GM18511 (cell line): ENCODE measurements at regions not wholly inside any gene's neighbourhood (a gene's known extent, or its start where the extent isn't known, plus 50 kb on each side); places are given as distances from the start of the nearest gene placed in this dataset.
"Not testable (repeated sequence)": the region's sequence is repeated elsewhere in the genome, so short reads cannot be mapped to it uniquely, and the experiment has no call there.

ENCODE experiments used
- ATAC-seq: cut with Tn5 transposase; IDR thresholded peaks from one replicate; pipeline ENCODE4 v1.9.1; 2021; ENCODE audit warnings: mild to moderate bottlenecking, moderate library complexity; ENCODE audit not compliant: unreplicated experiment

DNA sequence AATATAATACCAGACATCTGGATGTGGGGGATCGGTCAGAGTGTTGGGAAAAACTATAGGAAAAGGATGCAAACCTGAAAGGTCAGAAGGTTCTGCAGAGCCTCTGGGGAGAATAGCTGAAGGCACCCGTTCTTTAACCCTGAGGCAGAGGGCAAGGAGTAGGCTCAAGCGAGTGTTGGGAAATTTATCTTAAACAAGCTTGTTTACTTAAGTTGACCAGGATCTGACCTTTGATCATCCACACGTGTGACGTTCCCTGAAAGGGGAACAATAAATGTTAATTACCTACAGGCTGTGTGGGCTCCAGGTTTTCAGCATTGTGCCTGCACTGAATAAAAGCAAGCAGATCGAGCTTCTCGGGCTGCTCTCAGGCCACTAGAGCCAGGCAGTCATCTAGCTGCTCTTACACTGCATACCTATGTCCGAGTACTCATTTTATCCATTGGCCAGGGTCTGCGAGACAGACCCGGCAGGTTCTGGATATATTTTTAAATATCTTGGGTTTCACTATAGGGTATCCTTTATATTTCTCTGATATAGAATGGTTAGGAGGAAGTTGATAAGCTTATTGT lies 400.6 kb upstream of the CHST9 start:
- ATAC-seq: no peak

DNA sequence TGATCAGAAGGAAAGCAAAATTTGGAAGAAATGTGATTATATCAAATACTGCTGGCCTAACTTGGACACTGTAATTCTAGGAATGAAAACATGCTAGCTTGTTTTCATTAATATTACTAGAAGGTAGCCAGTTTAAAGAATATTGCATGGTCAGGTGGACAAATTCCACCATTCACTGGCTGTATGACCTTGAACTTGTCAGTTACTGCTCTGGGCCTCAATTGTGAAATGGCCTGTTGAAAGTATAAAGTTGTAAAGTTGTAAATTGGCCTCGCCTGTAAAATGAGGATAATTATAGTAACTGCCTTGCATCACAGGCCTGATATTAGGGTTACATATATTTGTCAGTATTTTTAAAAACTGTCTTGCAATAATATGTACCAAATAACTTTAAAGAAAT lies 398.4 kb upstream of the CHST9 start:
- ATAC-seq: no peak

DNA sequence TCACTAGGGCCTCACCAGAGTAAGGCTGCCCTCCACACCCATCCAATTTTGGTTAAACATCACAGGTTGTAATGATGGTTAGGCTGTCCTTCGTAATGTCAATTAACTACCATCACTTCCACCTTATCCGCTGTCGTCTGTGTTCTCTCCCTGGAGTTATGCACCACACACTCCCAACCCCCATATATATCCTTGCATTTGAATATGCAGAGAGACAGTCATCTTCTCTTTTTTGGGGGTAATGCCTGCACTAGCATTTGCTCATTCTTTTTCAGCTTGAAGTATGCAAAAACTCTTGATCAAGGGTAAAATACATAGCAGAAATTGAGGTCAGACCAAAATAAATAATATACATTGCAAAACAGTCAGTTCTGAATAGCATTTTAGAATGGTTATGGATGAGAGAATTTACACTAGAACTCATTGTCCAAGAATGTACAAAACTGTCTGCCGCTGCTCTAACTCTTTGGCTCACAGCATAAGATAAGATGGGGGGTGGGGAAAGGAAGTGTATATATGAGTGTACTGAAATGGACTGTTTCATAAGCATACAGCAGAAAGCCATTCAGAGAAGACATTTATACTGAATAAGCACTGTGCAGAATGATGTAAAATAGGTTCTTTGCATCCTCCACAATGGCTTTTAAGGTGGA lies 397.8 kb upstream of the CHST9 start:
- no peak for ATAC-seq

DNA sequence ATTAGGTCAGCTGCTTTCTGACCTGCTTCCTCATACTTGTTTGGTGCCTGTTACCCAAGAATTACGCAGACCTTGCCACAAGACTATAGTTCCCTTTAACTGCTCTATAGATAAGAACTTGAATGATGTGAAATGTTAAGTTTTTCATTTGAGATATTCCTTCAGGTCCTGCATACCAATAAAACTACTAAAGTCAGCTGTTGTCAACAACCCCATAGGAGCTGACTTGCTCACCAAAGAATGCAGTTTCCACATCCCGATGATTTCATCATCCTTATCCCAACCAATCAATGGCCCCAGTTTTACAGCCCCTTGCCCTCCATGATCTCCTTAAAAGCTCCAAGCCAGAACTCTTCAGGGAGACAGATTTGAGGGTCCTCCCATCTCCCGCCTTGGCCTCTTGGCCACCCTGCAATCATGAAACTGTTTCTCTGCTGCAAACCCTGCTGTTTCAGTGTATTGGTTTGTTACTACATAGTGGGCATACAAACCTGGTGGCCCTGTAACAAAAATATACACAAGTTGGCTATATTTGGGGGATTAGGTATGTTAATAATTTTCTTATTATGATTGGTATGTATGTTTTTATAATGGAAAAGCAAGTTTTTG lies 396.3 kb upstream of the CHST9 start:
- no peak for ATAC-seq

DNA sequence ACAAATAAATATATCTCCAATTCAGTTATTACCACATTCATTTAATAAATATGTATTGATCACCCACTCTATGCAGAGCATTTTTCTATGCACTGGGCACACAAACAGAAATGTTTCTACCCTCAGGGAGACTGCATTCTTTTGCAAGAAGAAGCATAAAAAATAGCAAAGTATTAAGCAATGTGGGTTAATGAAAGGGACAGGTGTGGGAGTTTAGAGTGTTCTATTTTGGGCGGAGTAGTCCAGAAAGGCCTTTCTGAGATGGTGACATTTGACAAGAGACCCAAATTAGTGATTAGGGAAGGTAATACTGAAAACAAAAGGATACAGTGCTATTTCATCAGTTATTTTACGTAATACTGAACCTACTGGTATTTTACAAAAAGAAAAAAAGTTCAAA lies 394.3 kb upstream of the CHST9 start:
- ATAC-seq: no peak

DNA sequence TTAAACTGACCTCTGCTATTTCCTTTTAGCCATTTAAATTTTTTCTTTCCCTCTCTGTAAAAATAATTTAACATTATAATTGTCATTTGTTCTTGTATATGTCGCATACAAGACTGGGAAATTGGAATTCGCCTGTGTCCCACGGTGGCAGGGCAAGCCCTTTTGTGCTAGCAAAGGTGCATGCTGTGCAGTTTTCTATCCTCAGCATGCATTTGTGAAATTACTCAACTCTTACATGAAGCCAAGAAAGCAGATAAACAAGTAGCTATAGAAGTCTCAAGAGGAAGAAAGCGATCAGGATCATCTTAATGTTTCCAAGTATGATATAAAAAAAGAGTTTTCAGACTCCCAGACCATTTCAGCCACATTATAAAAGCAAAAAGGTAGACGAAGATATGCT lies 392.6 kb upstream of the CHST9 start:
- no peak for ATAC-seq

DNA sequence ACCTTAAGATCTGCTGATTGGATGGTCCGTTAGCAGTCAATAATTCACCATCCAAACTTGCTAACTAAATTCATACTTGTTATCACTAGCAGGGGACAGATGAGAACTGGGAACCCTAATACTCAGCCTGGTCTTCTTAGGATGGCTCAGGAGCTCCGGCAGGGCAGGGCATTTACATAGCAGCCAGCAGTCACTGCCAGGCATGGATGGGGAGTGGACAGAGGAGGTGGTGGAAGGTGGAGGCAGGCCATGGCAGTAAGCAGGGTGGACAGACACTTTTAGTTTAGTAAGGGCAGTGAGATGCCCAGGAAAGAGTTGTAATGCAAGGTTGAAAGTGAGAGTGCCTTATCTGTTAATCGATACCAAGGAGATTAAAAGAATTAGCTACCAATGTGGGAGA lies 392.2 kb upstream of the CHST9 start:
- ATAC-seq: no peak

DNA sequence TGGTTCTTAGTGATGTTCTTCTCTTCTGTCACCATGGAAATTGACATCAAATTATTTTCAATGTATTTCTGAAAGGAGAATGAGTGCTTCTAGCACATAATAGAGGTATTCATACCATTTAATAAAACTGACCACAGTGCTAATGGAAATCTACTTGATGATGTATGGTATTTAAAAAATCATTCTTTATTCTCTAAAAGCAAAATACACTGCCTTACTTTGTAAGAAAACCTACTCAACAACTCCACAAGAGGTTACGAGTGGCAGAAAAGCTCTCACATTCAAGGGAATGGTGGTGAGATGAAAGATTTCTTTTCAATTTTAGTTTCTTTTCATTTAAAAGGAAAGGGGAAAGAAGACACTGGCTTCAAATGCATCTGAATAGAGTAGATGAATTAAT lies 382.3 kb upstream of the CHST9 start:
- ATAC-seq: no peak

DNA sequence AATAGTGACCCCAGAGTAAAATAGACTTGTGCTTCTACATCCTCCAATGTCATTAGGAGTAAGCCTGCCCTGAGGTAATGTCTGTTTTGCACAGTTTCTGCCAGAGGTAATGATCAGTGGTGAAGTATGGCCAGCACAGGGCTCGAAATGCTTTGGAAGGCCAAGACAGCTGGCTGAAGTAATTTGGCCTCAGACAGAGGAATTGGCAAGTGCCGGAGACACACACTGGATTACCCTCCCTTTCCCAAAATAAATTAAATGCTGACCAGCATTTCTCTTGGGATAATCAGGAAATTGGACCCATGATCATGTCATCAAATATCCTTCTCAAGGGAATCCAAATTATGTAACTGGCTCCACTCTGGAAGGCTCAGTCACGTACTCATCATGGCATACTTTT lies 379.0 kb upstream of the CHST9 start:
- no peak for ATAC-seq

DNA sequence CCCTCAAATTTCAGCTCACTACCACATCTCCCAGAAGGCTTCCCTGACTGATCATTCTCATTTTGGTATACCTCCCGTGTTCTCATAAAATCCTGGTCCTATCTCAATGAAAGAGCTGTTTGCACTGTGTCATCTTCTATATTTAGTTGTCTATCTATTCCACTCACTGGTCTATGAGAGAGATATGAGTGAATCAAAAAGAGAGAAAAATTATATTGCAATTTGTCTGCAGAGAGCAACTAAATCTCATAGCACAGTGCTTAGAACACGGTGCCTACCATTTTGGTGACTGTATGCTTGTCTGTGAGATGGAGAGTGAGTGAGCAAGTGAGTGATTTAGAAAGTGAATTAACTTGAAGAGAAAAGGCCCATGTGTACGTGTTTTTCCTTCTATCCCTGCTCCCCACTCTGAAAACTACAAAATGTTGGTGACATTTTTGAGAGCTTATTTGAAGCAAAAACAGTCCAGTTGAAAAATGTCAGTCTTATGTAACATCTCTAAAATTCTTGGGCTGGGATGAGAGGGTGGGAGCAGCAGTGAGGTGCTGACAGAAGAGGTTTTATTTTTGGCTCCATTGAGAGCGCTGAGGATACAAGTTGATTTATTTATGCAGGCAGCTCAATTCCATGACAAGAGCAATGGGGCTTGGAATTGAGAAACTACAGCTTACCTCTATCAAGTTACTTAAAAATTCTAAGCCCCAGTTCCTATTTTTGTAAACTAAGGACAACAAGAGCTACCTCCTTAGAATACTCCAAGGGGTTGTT lies 373.5 kb upstream of the CHST9 start:
- ATAC-seq: no peak

DNA sequence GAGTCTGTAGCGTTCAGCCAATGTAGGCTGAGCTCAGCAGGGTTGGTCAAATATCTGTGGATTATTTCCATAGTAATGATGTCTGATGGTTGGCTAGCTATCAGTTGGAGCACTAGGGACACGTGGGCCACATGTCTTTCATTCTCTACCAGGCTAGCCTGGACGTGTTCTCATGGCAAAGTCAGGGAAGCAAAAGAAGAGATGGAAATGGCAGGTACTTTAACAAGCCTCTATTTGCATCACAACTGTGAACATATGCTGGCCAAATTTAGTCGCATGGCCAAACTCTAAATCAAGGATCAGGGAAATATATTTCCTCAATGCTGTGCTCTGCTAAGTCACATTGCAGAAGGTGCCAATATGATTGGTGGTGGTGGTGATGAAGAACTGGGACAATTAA lies 371.6 kb upstream of the CHST9 start:
- no peak for ATAC-seq

DNA sequence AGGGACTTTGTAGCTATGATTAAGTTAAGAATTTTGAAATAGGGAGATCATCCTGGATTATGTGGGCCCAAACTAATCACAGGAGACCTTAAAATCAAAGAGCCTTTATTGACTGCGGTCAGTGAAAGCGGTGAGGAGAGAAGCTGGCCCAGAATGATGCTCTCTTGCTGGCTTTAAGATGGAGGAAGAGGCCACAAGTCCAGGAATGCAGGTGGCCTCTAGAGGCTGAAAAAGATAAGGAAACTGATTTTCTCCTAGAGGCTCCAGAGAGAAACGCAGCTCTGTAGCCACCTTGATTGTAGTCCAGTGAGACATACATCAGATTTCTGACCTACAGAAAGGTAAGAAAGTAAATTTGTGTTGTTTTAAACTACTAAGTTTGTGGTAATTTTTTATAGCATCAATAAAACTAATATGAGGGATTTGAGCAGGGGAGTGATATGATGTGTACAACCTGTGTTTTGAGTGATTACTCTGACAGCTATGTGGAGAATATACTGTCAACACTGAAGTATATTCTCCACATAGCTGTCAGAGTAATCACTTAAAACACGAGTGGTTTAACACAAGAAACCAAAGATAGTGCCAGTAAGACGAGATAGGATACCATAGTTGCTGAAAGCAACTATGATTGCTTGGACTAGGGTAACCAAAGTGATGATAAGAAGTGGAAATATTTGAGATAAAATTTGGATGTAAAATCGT lies 364.4 kb upstream of the CHST9 start:
- no peak for ATAC-seq

DNA sequence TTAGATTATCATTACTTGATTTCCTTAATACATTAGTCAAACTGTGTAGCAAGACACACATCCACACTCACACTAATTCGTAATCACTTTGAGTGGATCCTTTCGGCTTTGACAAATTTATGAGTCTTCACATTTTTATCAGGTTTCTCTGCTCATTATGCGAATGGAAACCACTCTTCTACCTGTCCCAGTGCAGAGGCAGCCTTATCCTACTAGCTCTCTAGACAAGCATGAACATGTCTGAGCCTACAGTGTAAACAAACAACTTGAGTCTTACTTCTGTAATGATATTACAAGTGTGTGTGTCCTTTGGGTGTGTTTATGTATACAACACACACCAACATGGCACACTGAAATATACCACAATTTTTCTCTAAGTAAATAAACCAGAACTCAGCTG lies 361.9 kb upstream of the CHST9 start:
- no peak for ATAC-seq

DNA sequence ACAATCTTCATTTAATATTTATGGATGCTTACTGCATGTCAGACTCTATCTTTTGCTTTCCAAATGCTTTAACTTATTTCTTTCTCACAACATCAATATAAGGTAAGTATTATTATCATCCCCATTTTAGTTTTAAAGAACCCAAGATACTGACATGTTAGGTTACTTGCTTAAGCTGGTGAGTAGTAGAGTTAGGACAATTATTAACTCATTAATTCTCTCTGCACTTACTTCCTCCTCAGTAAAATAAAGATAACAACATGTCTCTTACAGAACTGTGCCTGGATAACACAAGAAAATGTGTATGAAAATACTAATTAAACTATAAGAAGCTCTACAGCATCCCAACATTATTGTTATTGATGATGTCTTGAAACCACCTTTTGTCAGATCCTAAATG lies 359.1 kb upstream of the CHST9 start:
- no peak for ATAC-seq

DNA sequence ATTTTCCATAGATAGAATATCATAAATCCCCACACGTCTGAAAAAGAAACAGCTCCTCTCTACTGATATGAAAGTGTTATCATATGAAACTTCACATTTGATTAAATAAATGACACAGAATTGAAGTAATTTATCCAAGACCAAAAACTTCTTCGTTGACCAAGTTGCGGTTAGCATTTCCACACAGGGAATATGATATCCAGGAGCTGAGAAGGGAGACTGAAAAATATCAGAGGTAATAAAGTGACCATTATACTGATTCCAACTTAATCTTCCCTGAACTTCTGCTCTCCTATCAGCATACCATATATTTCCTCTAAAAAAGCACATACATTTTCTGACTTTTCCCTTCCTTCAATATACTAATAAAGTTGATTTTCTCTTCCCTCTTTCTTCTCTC lies 356.2 kb upstream of the CHST9 start:
- no peak for ATAC-seq

DNA sequence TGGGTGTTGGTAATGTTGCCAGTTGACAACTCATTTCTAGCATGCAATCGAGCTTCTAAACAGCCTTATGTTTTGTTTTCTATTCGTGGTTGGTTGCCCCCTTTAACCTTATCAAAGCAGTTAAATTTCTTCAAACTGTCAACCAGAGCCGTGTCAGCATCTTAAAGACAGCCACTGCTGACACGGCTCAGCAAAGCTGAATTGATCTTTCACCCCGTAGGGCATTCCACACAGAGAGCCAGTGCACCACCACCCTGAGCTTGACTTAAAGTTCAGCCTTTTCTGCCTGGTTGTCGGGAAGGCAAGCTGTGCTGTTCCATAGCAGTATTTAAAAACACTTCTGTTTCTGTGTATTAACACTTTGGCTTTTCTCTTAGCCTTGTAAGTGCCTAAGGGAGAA lies 355.0 kb upstream of the CHST9 start:
- ATAC-seq: no peak

DNA sequence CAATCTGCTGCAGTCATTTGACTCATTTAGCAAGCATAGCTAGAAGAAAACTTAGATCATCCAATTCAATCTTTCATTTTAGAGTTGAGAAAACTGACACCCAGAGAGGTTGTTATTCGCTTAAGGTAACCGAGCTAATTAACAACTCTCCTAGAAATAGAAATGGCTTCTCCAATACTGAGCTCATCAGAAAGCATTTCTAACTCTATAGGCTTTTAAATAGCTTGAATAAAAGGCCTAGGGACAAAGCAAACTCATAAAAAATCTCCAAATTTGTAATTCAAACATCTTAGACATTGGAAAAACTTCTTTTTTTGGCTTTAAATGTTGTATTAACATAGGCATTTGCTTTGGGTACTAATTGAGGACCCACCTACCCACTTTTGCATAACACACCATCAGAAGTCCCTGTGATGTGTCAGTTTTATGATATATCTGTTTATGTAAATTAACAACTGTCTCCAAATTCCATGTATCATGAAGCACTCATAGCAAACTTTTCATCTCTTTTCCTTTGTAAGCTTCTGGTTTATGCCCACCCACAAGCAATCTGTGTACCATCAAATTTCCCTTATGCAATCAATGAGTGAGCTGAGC lies 343.9 kb upstream of the CHST9 start:
- no peak for ATAC-seq

DNA sequence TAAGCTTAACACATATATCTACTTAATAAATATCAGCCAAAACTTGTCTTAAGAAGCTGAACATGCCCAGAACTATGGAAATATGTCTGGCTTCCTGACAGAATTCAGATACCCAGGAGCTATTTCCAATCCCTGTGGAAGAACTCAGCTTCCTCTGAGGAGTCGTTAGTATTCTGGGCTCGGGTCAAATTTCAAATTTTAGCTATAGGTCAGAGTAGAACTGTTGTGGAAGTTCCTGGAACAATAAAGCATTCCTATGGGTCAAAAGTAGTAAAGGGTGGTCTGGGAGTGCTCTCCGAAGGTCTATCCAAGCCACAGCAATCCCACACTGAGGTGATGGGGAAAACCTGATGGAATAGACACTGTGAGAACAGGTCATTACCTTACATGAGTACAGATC lies 342.7 kb upstream of the CHST9 start:
- ATAC-seq: no peak

DNA sequence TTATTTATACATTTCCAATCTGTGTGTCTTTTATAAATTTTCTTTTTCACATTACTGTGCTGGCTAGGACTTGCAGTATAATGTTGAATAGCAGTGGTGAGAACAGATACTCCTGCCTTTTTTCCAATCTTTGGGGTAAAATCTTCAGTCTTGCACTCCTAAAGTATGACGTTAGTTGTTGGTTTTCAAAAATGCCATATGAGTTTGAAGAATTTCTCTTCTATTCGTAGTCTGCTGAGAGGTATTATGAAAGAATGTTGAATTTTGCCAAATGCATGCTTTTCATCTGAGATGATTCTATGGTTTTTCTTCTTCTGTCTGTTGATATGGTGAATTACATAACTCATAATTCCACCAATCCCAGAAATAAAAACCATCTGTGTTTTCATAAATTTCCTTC lies 335.3 kb upstream of the CHST9 start:
- no peak for ATAC-seq

DNA sequence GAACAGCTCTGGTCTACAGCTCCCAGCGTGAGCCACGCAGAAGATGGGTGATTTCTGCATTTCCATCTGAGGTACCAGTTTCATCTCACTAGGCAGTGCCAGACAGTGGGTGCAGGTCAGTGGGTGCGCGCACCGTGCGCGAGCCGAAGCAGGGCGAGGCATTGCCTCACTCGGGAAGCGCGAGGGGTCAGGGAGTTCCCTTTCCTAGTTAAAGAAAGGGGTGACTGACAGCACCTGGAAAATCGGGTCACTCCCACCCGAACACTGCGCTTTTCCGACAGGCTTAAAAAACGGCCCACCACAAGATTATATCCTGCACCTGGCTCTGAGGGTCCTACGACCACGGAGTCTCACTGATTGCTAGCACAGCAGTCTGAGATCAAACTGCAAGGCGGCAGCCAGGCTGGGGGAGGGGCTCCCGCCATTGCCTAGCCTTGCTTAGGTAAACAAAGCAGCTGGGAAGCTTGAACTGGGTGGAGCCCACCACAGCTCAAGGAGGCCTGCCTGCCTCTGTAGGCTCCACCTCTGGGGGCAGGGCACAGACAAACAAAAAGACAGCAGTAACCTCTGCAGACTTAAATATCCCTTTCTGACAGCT lies 325.0 kb upstream of the CHST9 start:
- ATAC-seq: not testable (repeated sequence)

DNA sequence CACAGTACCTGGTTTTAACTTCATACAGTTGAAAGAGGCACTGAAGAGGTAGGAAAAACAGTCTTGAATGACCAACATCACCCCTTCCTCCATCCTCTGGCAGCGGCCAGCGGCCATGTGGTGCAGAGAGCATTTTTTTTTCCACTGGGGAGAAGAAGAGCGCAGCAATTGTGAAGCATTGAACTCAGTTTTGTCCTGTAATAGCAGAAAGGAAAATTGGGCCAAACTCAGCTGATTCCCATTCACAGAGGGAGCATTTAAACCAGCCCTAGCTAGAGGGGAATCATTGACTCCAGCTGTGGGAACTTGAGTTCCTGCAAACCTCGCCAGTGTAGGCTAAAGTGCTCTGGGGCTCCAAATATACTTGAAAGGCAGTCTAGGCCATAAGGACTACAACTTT lies 316.6 kb upstream of the CHST9 start:
- ATAC-seq: no peak
